ENCODE measurements at regions not wholly inside any gene's neighbourhood (a gene's known extent, or its start where the extent isn't known, plus 50 kb on each side); places are given as distances from the start of the nearest gene placed in this dataset.
"Not testable (repeated sequence)": the region's sequence is repeated elsewhere in the genome, so short reads cannot be mapped to it uniquely, and the experiment has no call there.

GRCh38 chr17:20668316-20668715, 88.8 kb downstream of the CDRT15L2 start:
- not testable (repeated sequence) for FAIRE-seq; DNase-seq (ENCODE audit: extremely low read depth in 1 of 4, low spot score in 3 of 4)

GRCh38 chr17:20668868-20669267, 89.3 kb downstream of the CDRT15L2 start:
- H3K4me3 ChIP-seq; H3K79me2 ChIP-seq (ENCODE audit: control insufficient read depth, insufficient read depth, low read length); FAIRE-seq; intact Hi-C loops (cut with micrococcal nuclease); POLR2A ChIA-PET; H3K27ac ChIP-seq (ENCODE audit: extremely low read depth, low read depth, low read length); H2AFZ ChIP-seq (ENCODE audit: low read depth, low read length); in situ Hi-C loops (cut with MboI); H3K9me1 ChIP-seq (ENCODE audit: control insufficient read depth, insufficient read depth, low read length); H4K20me1 ChIP-seq (replicated peaks; ENCODE audit: control insufficient read depth, insufficient read depth, low read length); H3K4me2 ChIP-seq (ENCODE audit: insufficient read depth, low read length); H3K27me3 ChIP-seq (ENCODE audit: control insufficient read depth in 2 of 2, insufficient read depth in 2 of 2, low read length in 2 of 2); DNase-seq (ENCODE audit: extremely low read depth in 1 of 4, low spot score in 3 of 4); ATAC-seq; H3K9ac ChIP-seq (ENCODE audit: insufficient read depth in 1 of 2, low read depth in 2 of 2, low read length in 2 of 2); BruUV-seq (replicated peaks); H3K36me3 ChIP-seq (ENCODE audit: control insufficient read depth, insufficient read depth, low read length); H3K9me3 ChIP-seq (replicated peaks; ENCODE audit: control insufficient read depth, insufficient read depth, low read depth, low read length); H3K4me1 ChIP-seq (replicated peaks in 1 of 2; ENCODE audit: control insufficient read depth in 2 of 2, insufficient read depth in 2 of 2, low read length in 2 of 2); CTCF ChIA-PET (ENCODE audit: low intra/inter-chr PET ratio): not testable (repeated sequence)

More at GRCh38 chr17:20668316-20668715, 88.8 kb downstream of the CDRT15L2 start:
- H3K27me3 ChIP-seq (ENCODE audit: control insufficient read depth in 2 of 2, insufficient read depth in 2 of 2, low read length in 2 of 2); intact Hi-C loops (cut with micrococcal nuclease); ATAC-seq; BruUV-seq (replicated peaks); H3K4me1 ChIP-seq (replicated peaks in 1 of 2; ENCODE audit: control insufficient read depth in 2 of 2, insufficient read depth in 2 of 2, low read length in 2 of 2); H3K9me3 ChIP-seq (replicated peaks; ENCODE audit: control insufficient read depth, insufficient read depth, low read depth, low read length); H3K27ac ChIP-seq (ENCODE audit: extremely low read depth, low read depth, low read length); H3K9ac ChIP-seq (ENCODE audit: insufficient read depth in 1 of 2, low read depth in 2 of 2, low read length in 2 of 2); POLR2A ChIA-PET; H3K79me2 ChIP-seq (ENCODE audit: control insufficient read depth, insufficient read depth, low read length); in situ Hi-C loops (cut with MboI); H4K20me1 ChIP-seq (replicated peaks; ENCODE audit: control insufficient read depth, insufficient read depth, low read length); CTCF ChIA-PET (ENCODE audit: low intra/inter-chr PET ratio); H3K4me3 ChIP-seq; H3K36me3 ChIP-seq (ENCODE audit: control insufficient read depth, insufficient read depth, low read length); H3K4me2 ChIP-seq (ENCODE audit: insufficient read depth, low read length); H2AFZ ChIP-seq (ENCODE audit: low read depth, low read length); H3K9me1 ChIP-seq (ENCODE audit: control insufficient read depth, insufficient read depth, low read length): not testable (repeated sequence)
- WGBS (ENCODE audit: insufficient coverage, low coverage, missing lambda C conversion rate), result 0% methylated on average over 3 of the region's 4 CpGs

DNA sequence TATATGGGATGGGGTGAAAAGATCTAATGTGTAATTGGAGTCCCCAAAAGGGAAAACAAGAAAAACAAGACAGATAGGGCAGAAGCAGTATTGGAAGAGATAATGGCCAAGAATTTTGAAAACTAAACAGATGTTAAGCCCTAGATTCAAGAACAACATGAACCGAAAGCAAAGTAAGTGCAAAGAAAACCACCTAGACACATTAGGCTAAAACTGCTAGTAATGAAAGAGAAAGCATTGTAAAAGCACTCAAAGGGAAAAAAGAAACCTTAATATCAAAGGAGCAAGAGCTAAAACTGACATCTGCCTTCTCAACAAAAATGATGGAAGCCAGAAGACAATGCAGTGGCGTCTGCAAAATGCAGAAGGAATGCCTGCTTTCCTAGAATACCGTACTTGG, 91.0 kb downstream of the CDRT15L2 start:
- H3K4me3 ChIP-seq; POLR2A ChIA-PET; H3K36me3 ChIP-seq (ENCODE audit: control insufficient read depth, insufficient read depth, low read length); H3K79me2 ChIP-seq (ENCODE audit: control insufficient read depth, insufficient read depth, low read length); intact Hi-C loops (cut with micrococcal nuclease); H3K9me3 ChIP-seq (replicated peaks; ENCODE audit: control insufficient read depth, insufficient read depth, low read depth, low read length); ATAC-seq; DNase-seq (ENCODE audit: extremely low read depth in 1 of 4, low spot score in 3 of 4); BruUV-seq (replicated peaks); H3K27ac ChIP-seq (ENCODE audit: extremely low read depth, low read depth, low read length); H3K9me1 ChIP-seq (ENCODE audit: control insufficient read depth, insufficient read depth, low read length); in situ Hi-C loops (cut with MboI); H3K9ac ChIP-seq (ENCODE audit: insufficient read depth in 1 of 2, low read depth in 2 of 2, low read length in 2 of 2); H2AFZ ChIP-seq (ENCODE audit: low read depth, low read length); H3K4me1 ChIP-seq (replicated peaks in 1 of 2; ENCODE audit: control insufficient read depth in 2 of 2, insufficient read depth in 2 of 2, low read length in 2 of 2); H3K27me3 ChIP-seq (ENCODE audit: control insufficient read depth in 2 of 2, insufficient read depth in 2 of 2, low read length in 2 of 2); FAIRE-seq; CTCF ChIA-PET (ENCODE audit: low intra/inter-chr PET ratio); H3K4me2 ChIP-seq (ENCODE audit: insufficient read depth, low read length); H4K20me1 ChIP-seq (replicated peaks; ENCODE audit: control insufficient read depth, insufficient read depth, low read length): not testable (repeated sequence)
- no CpG with 5 or more reads among the region's 3 CpGs for WGBS (ENCODE audit: insufficient coverage, low coverage, missing lambda C conversion rate)

DNA sequence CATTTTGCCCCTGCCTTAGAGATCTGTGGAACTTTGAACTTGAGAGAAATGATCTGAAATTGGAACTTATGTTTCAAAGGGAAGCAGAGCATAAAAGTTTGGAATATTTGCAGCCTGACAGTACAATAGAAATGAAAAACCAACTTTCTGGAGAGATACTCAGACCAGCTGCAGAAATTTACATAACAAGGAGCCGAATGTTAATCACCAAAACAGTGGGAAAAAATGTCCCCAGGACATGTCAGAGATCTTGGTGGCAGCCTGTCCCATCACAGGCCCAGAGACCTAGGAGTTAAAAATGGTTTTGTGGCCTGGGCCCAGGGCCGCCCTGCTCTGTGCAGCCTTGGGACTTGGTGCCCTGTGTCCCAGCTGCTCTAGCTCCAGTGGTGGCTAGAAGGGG, 94.8 kb downstream of the CDRT15L2 start:
- H2AFZ ChIP-seq (ENCODE audit: low read depth, low read length); H3K9me3 ChIP-seq (replicated peaks; ENCODE audit: control insufficient read depth, insufficient read depth, low read depth, low read length); DNase-seq (ENCODE audit: extremely low read depth in 1 of 4, low spot score in 3 of 4); H3K36me3 ChIP-seq (ENCODE audit: control insufficient read depth, insufficient read depth, low read length); FAIRE-seq; H3K27me3 ChIP-seq (ENCODE audit: control insufficient read depth in 2 of 2, insufficient read depth in 2 of 2, low read length in 2 of 2); intact Hi-C loops (cut with micrococcal nuclease); H3K27ac ChIP-seq (ENCODE audit: extremely low read depth, low read depth, low read length); in situ Hi-C loops (cut with MboI); CTCF ChIA-PET (ENCODE audit: low intra/inter-chr PET ratio); H3K4me2 ChIP-seq (ENCODE audit: insufficient read depth, low read length); POLR2A ChIA-PET; H4K20me1 ChIP-seq (replicated peaks; ENCODE audit: control insufficient read depth, insufficient read depth, low read length); H3K9me1 ChIP-seq (ENCODE audit: control insufficient read depth, insufficient read depth, low read length); ATAC-seq; BruUV-seq (replicated peaks); H3K79me2 ChIP-seq (ENCODE audit: control insufficient read depth, insufficient read depth, low read length); H3K9ac ChIP-seq (ENCODE audit: insufficient read depth in 1 of 2, low read depth in 2 of 2, low read length in 2 of 2); H3K4me3 ChIP-seq; H3K4me1 ChIP-seq (replicated peaks in 1 of 2; ENCODE audit: control insufficient read depth in 2 of 2, insufficient read depth in 2 of 2, low read length in 2 of 2): not testable (repeated sequence)
- no CpG with 5 or more reads among the region's 2 CpGs for whole genome bisulfite sequencing (ENCODE audit: insufficient coverage, low coverage, missing lambda C conversion rate)
